ENCODE measurements at regions not wholly inside any gene's neighbourhood (a gene's known extent, or its start where the extent isn't known, plus 50 kb on each side); places are given as distances from the start of the nearest gene placed in this dataset.

DNA sequence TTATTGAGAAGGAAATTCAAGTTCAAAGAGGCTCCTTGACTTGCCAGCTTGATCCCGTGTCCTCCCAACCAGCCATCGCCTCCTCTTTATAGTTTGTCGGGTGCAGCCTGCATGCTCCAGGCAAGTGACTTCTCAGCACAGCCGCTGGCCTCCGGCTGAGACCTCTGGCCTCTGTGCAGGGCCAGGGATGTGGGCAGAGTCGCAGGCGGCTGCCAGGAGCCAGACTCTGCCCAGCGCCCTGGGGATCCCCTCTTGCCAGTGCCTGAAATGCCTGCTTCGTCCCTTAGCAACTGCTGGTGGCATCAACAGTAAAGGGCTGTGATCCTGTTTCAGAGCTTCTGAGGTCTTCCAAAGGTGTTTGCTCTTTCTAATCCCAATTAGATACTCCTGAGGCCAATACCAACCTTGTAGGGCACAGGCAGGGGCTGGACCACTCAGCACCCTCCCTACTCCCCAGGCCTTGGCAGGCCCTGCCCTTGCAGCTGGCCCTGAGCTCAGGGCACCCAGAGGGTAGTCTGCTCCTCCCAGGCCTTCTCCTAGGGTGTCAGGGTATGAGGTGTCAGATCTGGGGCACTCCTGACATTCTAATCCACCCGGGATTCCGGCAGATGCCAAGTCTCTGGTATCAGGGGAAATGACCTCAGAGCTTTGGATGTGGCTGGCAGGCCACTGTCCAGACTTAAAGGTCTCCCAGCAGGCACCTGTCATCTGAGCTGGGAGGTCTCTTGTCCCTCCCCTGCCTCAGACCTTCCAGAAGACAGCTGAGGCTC, 68.0 kb upstream of the SIAH1 start:
- no peak for DNase-seq (ENCODE audit: low spot score)
- H3K4me1 Mint-ChIP-seq, result no peaks in the 10 kb centered on the region
- H3K9me3 Mint-ChIP-seq, result no peaks in the 10 kb centered on the region
- ATAC-seq, result no peak
- no peak overlapping the region for H3K4me3 Mint-ChIP-seq
- no peaks in the 10 kb centered on the region for H3K36me3 Mint-ChIP-seq
- no peaks in the 10 kb centered on the region for H3K27me3 Mint-ChIP-seq (ENCODE audit: low read depth)
- CTCF ChIA-PET, result interaction anchor here (1.3 kb wide), 1 partner anchor 170 kb away, joined by 5 read pairs; no protein-coding TSS in a partner anchor
- TF ChIP-seq SMAD4 (CRISPR knock-in tag; IDR thresholded peaks at IDR 0.05) (no peak), GRHL2 (CRISPR knock-in tag; IDR thresholded peaks at IDR 0.05; ENCODE audit: insufficient replicate concordance, severe bottlenecking) (no peak), ZNF232 (CRISPR knock-in tag; IDR thresholded peaks at IDR 0.05) (no peak), ZNF396 (CRISPR knock-in tag; IDR thresholded peaks at IDR 0.05; ENCODE audit: borderline replicate concordance) (no peak), FOXP1 (CRISPR knock-in tag; IDR thresholded peaks at IDR 0.05; ENCODE audit: borderline replicate concordance) (no peak), SMAD3 (CRISPR knock-in tag; IDR thresholded peaks at IDR 0.05; ENCODE audit: borderline replicate concordance) (no peak), OVOL2 (CRISPR knock-in tag; IDR thresholded peaks at IDR 0.05; ENCODE audit: borderline replicate concordance) (no peak), GTF2I (CRISPR knock-in tag; conservative IDR thresholded peaks at IDR 0.05) (no peak), TEAD1 (CRISPR knock-in tag; IDR thresholded peaks at IDR 0.05) (no peak)
- TF ChIP-seq, protein P1, sequence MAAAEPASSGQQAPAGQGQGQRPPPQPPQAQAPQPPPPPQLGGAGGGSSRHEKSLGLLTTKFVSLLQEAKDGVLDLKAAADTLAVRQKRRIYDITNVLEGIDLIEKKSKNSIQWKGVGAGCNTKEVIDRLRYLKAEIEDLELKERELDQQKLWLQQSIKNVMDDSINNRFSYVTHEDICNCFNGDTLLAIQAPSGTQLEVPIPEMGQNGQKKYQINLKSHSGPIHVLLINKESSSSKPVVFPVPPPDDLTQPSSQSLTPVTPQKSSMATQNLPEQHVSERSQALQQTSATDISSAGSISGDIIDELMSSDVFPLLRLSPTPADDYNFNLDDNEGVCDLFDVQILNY (CRISPR knock-in tag; IDR thresholded peaks at IDR 0.05), result no peak
- TF ChIP-seq, protein P2, sequence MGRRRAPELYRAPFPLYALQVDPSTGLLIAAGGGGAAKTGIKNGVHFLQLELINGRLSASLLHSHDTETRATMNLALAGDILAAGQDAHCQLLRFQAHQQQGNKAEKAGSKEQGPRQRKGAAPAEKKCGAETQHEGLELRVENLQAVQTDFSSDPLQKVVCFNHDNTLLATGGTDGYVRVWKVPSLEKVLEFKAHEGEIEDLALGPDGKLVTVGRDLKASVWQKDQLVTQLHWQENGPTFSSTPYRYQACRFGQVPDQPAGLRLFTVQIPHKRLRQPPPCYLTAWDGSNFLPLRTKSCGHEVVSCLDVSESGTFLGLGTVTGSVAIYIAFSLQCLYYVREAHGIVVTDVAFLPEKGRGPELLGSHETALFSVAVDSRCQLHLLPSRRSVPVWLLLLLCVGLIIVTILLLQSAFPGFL (CRISPR knock-in tag; IDR thresholded peaks at IDR 0.05; ENCODE audit: borderline replicate concordance), result no peak
- TF ChIP-seq, protein P3, sequence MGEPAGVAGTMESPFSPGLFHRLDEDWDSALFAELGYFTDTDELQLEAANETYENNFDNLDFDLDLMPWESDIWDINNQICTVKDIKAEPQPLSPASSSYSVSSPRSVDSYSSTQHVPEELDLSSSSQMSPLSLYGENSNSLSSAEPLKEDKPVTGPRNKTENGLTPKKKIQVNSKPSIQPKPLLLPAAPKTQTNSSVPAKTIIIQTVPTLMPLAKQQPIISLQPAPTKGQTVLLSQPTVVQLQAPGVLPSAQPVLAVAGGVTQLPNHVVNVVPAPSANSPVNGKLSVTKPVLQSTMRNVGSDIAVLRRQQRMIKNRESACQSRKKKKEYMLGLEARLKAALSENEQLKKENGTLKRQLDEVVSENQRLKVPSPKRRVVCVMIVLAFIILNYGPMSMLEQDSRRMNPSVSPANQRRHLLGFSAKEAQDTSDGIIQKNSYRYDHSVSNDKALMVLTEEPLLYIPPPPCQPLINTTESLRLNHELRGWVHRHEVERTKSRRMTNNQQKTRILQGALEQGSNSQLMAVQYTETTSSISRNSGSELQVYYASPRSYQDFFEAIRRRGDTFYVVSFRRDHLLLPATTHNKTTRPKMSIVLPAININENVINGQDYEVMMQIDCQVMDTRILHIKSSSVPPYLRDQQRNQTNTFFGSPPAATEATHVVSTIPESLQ (CRISPR knock-in tag; IDR thresholded peaks at IDR 0.05), result no peak
- TF ChIP-seq, protein P4, sequence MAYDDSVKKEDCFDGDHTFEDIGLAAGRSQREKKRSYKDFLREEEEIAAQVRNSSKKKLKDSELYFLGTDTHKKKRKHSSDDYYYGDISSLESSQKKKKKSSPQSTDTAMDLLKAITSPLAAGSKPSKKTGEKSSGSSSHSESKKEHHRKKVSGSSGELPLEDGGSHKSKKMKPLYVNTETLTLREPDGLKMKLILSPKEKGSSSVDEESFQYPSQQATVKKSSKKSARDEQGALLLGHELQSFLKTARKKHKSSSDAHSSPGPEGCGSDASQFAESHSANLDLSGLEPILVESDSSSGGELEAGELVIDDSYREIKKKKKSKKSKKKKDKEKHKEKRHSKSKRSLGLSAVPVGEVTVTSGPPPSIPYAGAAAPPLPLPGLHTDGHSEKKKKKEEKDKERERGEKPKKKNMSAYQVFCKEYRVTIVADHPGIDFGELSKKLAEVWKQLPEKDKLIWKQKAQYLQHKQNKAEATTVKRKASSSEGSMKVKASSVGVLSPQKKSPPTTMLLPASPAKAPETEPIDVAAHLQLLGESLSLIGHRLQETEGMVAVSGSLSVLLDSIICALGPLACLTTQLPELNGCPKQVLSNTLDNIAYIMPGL (CRISPR knock-in tag; IDR thresholded peaks at IDR 0.05), result no peak
- TF ChIP-seq, protein P5, sequence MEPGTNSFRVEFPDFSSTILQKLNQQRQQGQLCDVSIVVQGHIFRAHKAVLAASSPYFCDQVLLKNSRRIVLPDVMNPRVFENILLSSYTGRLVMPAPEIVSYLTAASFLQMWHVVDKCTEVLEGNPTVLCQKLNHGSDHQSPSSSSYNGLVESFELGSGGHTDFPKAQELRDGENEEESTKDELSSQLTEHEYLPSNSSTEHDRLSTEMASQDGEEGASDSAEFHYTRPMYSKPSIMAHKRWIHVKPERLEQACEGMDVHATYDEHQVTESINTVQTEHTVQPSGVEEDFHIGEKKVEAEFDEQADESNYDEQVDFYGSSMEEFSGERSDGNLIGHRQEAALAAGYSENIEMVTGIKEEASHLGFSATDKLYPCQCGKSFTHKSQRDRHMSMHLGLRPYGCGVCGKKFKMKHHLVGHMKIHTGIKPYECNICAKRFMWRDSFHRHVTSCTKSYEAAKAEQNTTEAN (CRISPR knock-in tag; IDR thresholded peaks at IDR 0.05), result no peak
- TF ChIP-seq, protein P6, sequence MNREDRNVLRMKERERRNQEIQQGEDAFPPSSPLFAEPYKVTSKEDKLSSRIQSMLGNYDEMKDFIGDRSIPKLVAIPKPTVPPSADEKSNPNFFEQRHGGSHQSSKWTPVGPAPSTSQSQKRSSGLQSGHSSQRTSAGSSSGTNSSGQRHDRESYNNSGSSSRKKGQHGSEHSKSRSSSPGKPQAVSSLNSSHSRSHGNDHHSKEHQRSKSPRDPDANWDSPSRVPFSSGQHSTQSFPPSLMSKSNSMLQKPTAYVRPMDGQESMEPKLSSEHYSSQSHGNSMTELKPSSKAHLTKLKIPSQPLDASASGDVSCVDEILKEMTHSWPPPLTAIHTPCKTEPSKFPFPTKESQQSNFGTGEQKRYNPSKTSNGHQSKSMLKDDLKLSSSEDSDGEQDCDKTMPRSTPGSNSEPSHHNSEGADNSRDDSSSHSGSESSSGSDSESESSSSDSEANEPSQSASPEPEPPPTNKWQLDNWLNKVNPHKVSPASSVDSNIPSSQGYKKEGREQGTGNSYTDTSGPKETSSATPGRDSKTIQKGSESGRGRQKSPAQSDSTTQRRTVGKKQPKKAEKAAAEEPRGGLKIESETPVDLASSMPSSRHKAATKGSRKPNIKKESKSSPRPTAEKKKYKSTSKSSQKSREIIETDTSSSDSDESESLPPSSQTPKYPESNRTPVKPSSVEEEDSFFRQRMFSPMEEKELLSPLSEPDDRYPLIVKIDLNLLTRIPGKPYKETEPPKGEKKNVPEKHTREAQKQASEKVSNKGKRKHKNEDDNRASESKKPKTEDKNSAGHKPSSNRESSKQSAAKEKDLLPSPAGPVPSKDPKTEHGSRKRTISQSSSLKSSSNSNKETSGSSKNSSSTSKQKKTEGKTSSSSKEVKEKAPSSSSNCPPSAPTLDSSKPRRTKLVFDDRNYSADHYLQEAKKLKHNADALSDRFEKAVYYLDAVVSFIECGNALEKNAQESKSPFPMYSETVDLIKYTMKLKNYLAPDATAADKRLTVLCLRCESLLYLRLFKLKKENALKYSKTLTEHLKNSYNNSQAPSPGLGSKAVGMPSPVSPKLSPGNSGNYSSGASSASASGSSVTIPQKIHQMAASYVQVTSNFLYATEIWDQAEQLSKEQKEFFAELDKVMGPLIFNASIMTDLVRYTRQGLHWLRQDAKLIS (CRISPR knock-in tag; IDR thresholded peaks at IDR 0.05; ENCODE audit: borderline replicate concordance), result no peak
- H3K27ac Mint-ChIP-seq, result no peak overlapping the region
- POLR2A ChIA-PET, result no interaction called here
